ENCODE measurements at regions not wholly inside any gene's neighbourhood (a gene's known extent, or its start where the extent isn't known, plus 50 kb on each side); places are given as distances from the start of the nearest gene placed in this dataset.

DNA sequence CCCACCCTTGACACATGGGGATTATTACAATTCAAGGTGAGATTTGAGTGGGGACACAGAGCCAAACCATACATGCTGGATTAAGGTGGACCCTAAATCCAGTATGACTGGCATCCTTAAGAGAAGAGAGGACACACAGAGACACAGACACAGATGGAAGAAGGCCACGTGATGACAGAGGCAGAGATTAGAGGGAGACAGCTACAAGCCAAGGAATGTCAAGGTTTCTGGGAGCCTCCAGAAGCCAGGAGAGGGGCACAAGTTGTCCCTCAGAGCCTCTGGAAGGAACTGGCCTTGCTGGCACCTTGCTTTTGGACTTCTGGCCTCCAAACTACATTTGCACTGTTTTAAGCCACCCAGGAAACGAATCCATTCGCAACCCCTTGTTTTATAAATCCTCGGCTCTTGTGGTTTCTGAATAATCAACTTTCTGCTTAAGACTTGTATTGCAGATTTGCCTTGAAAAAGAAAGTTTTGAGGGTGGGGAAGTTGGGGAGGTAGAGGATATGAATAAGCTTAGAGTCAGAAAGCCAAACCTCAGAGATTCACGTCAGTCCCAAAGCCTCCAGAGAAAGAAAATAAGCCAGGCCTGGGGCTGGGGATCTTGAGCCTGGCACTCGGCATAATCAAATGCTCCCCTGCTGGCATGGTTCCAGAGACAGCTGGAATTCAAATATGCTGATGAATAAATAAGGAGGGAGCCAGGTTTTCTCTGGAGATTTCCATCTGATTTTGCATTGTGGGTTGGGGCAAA lies 224.2 kb upstream of the PWP1 start:
- TF ChIP-seq RAD21 (CRISPR knock-in tag; conservative IDR thresholded peaks at IDR 0.05 in 1 of 2, IDR thresholded peaks at IDR 0.05 in 1 of 2) (no peak), EZH2 (IDR thresholded peaks at IDR 0.05; ENCODE audit: borderline replicate concordance, low read depth, low read length) (no peak), ZFP1 (CRISPR knock-in tag; IDR thresholded peaks at IDR 0.05) (no peak), HNRNPH1 (optimal IDR thresholded peaks at IDR 0.05; ENCODE audit: low read depth, low read length) (no peak), GATA2 (CRISPR knock-in tag; IDR thresholded peaks at IDR 0.05) (no peak)
- TF ChIP-seq, protein P1, sequence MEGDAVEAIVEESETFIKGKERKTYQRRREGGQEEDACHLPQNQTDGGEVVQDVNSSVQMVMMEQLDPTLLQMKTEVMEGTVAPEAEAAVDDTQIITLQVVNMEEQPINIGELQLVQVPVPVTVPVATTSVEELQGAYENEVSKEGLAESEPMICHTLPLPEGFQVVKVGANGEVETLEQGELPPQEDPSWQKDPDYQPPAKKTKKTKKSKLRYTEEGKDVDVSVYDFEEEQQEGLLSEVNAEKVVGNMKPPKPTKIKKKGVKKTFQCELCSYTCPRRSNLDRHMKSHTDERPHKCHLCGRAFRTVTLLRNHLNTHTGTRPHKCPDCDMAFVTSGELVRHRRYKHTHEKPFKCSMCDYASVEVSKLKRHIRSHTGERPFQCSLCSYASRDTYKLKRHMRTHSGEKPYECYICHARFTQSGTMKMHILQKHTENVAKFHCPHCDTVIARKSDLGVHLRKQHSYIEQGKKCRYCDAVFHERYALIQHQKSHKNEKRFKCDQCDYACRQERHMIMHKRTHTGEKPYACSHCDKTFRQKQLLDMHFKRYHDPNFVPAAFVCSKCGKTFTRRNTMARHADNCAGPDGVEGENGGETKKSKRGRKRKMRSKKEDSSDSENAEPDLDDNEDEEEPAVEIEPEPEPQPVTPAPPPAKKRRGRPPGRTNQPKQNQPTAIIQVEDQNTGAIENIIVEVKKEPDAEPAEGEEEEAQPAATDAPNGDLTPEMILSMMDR (IDR thresholded peaks at IDR 0.05 in 2 of 3, conservative IDR thresholded peaks at IDR 0.05 in 1 of 3; ENCODE audit: insufficient read depth in 2 of 3, low read depth in 1 of 3, low read length in 3 of 3), result no peak
- TF ChIP-seq, protein P2, sequence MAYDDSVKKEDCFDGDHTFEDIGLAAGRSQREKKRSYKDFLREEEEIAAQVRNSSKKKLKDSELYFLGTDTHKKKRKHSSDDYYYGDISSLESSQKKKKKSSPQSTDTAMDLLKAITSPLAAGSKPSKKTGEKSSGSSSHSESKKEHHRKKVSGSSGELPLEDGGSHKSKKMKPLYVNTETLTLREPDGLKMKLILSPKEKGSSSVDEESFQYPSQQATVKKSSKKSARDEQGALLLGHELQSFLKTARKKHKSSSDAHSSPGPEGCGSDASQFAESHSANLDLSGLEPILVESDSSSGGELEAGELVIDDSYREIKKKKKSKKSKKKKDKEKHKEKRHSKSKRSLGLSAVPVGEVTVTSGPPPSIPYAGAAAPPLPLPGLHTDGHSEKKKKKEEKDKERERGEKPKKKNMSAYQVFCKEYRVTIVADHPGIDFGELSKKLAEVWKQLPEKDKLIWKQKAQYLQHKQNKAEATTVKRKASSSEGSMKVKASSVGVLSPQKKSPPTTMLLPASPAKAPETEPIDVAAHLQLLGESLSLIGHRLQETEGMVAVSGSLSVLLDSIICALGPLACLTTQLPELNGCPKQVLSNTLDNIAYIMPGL (CRISPR knock-in tag; IDR thresholded peaks at IDR 0.05), result no peak
- TF ChIP-seq, protein P3, sequence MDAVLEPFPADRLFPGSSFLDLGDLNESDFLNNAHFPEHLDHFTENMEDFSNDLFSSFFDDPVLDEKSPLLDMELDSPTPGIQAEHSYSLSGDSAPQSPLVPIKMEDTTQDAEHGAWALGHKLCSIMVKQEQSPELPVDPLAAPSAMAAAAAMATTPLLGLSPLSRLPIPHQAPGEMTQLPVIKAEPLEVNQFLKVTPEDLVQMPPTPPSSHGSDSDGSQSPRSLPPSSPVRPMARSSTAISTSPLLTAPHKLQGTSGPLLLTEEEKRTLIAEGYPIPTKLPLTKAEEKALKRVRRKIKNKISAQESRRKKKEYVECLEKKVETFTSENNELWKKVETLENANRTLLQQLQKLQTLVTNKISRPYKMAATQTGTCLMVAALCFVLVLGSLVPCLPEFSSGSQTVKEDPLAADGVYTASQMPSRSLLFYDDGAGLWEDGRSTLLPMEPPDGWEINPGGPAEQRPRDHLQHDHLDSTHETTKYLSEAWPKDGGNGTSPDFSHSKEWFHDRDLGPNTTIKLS (IDR thresholded peaks at IDR 0.05; ENCODE audit: borderline replicate concordance, low read depth), result no peak
